A673 (cell line): ENCODE measurements at regions not wholly inside any gene's neighbourhood (a gene's known extent, or its start where the extent isn't known, plus 50 kb on each side); places are given as distances from the start of the nearest gene placed in this dataset.

Experiments used
- EZH2 ChIP-seq: fragments of 200-600 bp; sonication (generic); IDR thresholded peaks from 2 replicates; pipeline ENCODE4 v1.6.1; 2017; ENCODE audit warnings: borderline replicate concordance, low read depth, mild to moderate bottlenecking, mixed read lengths, antibody characterized with exemption, low read length; ENCODE audit not compliant: poor library complexity, severe bottlenecking
- TF ChIP-seq, protein P1 (sequence below): fragments of 300-800, 200-600 bp; sonication (generic); conservative IDR thresholded peaks from 2 replicates; pipeline ENCODE4 v1.5.1; 2017; ENCODE audit warnings: low read depth, mild to moderate bottlenecking, antibody characterized with exemption, low read length, moderate library complexity, mixed read lengths

DNA sequence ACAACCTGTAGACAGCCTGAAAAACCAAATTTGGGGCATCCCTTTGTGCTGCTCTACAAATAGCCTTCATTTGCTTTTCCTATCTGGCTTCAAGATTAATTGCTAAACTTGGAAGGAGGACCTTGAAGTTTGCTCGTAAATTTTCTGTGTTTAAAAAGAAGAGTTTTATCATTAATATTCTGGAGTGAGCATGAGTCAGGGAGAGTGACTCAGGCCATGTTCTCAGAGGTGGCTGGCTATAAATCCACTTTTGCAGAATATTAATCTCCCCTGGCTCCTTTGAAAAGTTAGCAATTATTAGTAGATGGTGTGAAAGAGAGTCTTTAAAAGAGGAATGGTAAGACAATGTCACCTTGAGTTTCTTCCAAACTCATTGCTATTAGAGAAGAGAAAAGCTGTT is 91.0 kb downstream of the ANKEF1 start:
- TF ChIP-seq, protein P1, sequence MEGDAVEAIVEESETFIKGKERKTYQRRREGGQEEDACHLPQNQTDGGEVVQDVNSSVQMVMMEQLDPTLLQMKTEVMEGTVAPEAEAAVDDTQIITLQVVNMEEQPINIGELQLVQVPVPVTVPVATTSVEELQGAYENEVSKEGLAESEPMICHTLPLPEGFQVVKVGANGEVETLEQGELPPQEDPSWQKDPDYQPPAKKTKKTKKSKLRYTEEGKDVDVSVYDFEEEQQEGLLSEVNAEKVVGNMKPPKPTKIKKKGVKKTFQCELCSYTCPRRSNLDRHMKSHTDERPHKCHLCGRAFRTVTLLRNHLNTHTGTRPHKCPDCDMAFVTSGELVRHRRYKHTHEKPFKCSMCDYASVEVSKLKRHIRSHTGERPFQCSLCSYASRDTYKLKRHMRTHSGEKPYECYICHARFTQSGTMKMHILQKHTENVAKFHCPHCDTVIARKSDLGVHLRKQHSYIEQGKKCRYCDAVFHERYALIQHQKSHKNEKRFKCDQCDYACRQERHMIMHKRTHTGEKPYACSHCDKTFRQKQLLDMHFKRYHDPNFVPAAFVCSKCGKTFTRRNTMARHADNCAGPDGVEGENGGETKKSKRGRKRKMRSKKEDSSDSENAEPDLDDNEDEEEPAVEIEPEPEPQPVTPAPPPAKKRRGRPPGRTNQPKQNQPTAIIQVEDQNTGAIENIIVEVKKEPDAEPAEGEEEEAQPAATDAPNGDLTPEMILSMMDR = no peak
- no peak for TF ChIP-seq EZH2
